GM23248 (cell line): ENCODE measurements at regions not wholly inside any gene's neighbourhood (a gene's known extent, or its start where the extent isn't known, plus 50 kb on each side); places are given as distances from the start of the nearest gene placed in this dataset.

Source experiments
- EZH2 ChIP-seq: fragments of 200-600 bp; sonication (generic); IDR thresholded peaks from 2 replicates; pipeline ENCODE4 v1.6.1; 2018; ENCODE audit warnings: antibody characterized with exemption, mild to moderate bottlenecking; ENCODE audit not compliant: insufficient read depth, poor library complexity, severe bottlenecking
- EZH2phosphoT487 ChIP-seq: fragments of 200-600 bp; sonication (generic); IDR thresholded peaks from 2 replicates; pipeline ENCODE4 v1.6.1; 2018; ENCODE audit warnings: antibody characterized with exemption, moderate library complexity, mild to moderate bottlenecking, low read depth; ENCODE audit not compliant: insufficient read depth

DNA sequence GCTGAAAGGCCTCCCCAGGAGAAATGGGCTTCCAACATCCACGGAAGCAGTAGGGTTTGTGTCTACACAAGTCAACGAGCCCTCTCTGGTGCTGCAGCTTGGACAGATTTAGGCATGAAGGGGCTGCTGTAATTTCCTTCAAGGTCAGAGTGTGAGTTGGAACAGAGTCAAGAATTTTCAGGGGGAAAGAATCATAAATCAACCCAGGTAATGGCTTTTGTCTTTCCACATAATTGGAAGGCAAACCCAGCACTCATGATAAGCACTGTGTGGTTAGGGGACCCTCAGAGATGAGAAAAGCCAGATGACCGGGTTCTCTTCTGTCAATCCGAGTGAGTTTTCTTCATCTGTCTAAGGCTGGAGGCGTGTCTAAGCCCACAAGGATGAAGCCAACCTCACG lies 78.6 kb upstream of the MXRA5 start:
- TF ChIP-seq EZH2, result no peak
- no peak for TF ChIP-seq EZH2phosphoT487
